Mucosa of stomach (tissue), 1 donor: ENCODE measurements at regions not wholly inside any gene's neighbourhood (a gene's known extent, or its start where the extent isn't known, plus 50 kb on each side); places are given as distances from the start of the nearest gene placed in this dataset.
"Not testable (repeated sequence)": the region's sequence is repeated elsewhere in the genome, so short reads cannot be mapped to it uniquely, and the experiment has no call there.

Experiments
- H3K27me3 ChIP-seq: one replicate; pipeline ENCODE4 v1.7.0; 2013; ENCODE audit warnings: mild to moderate bottlenecking, low read length; ENCODE audit not compliant: control insufficient read depth, insufficient read depth
- H3K36me3 ChIP-seq: one replicate; pipeline ENCODE4 v1.7.0; 2013; ENCODE audit warnings: low read length; ENCODE audit not compliant: control insufficient read depth, insufficient read depth
- H3K4me1 ChIP-seq: one replicate; pipeline ENCODE4 v1.7.0; 2013; ENCODE audit warnings: mild to moderate bottlenecking, low read length; ENCODE audit not compliant: control insufficient read depth, insufficient read depth
- H3K4me3 ChIP-seq: one replicate; pipeline ENCODE4 v1.7.0; 2013; ENCODE audit warnings: low read length
- H3K9ac ChIP-seq: one replicate; pipeline ENCODE4 v1.7.0; 2013; ENCODE audit warnings: mild to moderate bottlenecking, low read length, moderate library complexity
- H3K9me3 ChIP-seq: one replicate; pipeline ENCODE4 v1.7.0; 2013; ENCODE audit warnings: mild to moderate bottlenecking, low read length, moderate library complexity; ENCODE audit not compliant: control insufficient read depth
- donor health status: Pancreatic carcinoma.

DNA sequence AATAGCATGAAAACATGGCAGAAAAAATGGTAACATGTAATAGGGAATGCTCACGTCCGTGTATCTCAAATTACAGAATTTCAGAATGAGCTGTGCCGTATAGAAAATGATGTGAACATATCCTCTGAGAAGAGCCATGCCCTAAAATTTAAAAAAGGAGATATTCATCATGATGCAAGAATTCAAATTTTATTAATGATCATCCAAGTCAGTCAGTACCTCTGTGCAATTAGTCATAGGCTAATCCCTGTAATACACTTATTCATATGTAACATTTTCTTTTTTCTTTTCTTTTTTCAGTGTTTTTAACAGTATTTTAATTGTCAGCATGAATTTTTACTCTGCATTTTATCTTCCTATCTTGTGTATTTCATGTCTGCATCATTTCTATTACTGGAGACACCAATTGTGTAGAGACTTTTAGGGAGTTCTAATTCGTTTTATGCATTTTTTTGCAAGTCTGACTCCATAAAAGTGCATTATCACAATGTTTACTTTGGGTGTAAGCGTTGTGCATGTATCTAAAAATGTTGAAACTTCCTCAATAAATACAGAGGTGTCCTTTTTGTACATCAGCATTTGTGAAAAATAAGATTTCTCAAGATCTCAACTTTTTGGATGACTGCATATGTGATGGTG is 1103.7 kb upstream of the CELF2 start:
- H3K9me3 ChIP-seq = no peaks in the 10 kb centered on the region
- H3K4me1 ChIP-seq = no peaks in the 10 kb centered on the region
- H3K4me3 ChIP-seq = no peak overlapping the region
- H3K27me3 ChIP-seq = no peaks in the 10 kb centered on the region
- no peaks in the 10 kb centered on the region for H3K36me3 ChIP-seq
- no peak overlapping the region for H3K9ac ChIP-seq

DNA sequence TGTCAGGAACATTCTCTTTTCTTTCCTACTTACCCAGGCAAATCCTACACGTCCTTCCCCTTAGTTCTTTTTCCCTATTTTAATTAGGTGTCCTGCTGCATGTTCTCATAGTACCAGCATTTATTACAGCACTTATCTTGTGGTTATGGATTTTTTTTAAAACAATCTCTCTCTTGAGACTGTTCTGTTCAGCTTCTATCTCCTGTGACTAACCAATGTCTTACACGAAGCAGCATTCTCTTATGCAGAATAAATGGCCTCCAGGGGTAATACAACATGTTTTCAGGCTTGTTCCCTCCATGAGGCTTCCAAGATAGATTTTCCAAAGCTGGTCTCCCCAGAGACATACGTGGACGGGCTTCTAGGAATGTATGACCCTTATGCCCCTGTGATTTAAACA is 1096.1 kb upstream of the CELF2 start:
- Histone ChIP-seq H3K9ac (no peak overlapping the region), H3K27me3 (no peaks in the 10 kb centered on the region), H3K4me1 (no peaks in the 10 kb centered on the region), H3K36me3 (no peaks in the 10 kb centered on the region), H3K4me3 (no peak overlapping the region), H3K9me3 (no peaks in the 10 kb centered on the region)

DNA sequence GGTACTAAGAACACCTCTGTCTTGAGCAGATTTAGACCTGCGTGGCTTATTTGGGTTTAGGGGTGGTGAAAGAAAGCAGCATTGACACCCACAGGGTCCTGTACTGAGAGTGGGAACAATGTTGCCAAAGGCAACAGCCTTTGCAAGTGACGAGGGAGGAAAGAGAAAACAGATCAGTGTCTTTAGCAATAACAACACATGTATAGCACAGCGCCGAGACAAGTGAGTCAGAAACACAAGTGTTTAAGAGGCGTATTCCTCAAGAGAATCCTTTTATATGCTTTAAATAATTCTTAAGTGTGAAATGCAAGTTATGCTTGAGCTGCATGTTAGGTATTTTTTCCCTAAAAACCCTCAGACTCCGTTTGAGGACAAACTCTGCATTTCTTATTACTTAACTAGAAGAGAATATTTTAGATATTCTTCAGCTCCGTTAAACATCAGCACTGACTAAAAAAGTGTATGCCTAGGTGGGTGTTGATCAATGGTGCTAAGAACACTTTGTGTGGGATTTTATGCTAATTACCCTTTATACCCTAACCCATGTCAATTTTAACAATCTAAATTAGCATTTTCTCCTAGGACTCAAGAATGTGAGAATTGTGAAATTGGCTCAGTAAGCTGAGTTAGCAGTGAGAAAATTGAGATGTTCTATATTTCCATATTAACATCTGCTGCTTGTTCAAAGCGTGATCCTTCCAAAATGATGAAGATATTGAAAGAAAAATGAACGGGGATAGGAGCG is 1095.4 kb upstream of the CELF2 start:
- no peaks in the 10 kb centered on the region for H3K36me3 ChIP-seq
- H3K9me3 ChIP-seq = no peaks in the 10 kb centered on the region
- H3K4me3 ChIP-seq = no peak overlapping the region
- H3K9ac ChIP-seq = no peak overlapping the region
- H3K4me1 ChIP-seq = no peaks in the 10 kb centered on the region
- no peaks in the 10 kb centered on the region for H3K27me3 ChIP-seq

DNA sequence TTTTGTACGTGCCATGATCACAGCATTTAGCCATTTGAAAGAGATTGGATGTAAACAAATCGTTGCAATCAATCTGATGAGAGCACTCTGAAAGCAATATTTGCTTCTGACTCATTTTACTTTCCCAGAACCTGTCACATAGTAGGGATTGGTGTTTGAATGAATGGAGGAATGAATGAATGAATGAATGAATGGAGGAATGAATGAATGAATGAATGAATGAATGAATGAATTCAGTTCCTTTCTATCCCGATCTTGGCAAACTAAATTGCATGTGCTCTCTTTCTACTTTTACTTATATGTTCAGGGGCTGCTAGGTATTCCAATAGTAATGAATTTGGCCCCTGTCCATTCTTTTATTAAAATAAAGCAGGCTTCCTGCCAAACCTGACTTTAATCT is 1091.7 kb upstream of the CELF2 start:
- Histone ChIP-seq H3K27me3 (no peaks in the 10 kb centered on the region), H3K9ac (no peak overlapping the region), H3K4me1 (no peaks in the 10 kb centered on the region), H3K9me3 (no peaks in the 10 kb centered on the region), H3K4me3 (no peak overlapping the region), H3K36me3 (no peaks in the 10 kb centered on the region)

DNA sequence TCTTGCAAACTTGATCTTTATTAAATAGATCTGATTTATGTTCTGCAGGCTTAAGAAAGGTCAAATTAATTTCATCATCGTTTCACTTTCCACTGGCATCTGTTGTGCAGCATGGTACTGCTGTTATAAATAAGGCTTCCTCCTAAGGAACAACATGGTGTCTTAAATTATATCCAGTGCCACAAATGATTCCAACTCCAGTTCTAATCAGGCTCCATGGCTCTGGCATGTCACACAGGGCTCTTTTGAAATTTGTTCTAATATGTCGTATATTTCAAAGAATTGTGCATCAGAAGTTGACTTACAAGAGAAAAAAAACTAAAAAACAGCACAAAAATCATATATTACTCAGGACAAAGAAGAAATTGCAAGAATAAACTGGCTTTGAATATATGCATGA is 1090.8 kb upstream of the CELF2 start:
- Histone ChIP-seq H3K4me3 (no peak overlapping the region), H3K36me3 (no peaks in the 10 kb centered on the region), H3K4me1 (no peaks in the 10 kb centered on the region), H3K9me3 (no peaks in the 10 kb centered on the region), H3K27me3 (no peaks in the 10 kb centered on the region), H3K9ac (no peak overlapping the region)

DNA sequence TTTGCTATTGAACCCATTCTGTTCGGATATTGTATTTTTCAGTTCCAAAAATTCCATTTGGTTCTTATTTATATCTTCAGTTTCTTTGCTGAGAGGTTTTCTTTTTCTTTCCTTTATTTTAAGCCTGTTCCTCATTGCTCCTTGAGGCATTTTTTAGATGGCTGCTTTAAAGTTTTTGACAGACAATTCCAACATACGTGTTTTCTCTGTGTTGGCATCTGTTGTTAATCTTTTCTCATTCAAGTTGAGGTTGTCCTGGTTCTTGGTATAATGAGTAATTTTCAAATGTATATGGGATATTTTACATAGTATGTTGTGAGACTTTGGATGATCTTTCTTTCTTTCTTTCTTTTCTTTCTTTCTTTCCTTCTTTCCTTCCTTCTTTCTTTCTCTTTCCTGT is 1078.0 kb upstream of the CELF2 start:
- Histone ChIP-seq H3K9ac (no peak overlapping the region), H3K4me3 (no peak overlapping the region), H3K36me3 (no peaks in the 10 kb centered on the region), H3K9me3 (no peaks in the 10 kb centered on the region), H3K4me1 (no peaks in the 10 kb centered on the region), H3K27me3 (no peaks in the 10 kb centered on the region)

DNA sequence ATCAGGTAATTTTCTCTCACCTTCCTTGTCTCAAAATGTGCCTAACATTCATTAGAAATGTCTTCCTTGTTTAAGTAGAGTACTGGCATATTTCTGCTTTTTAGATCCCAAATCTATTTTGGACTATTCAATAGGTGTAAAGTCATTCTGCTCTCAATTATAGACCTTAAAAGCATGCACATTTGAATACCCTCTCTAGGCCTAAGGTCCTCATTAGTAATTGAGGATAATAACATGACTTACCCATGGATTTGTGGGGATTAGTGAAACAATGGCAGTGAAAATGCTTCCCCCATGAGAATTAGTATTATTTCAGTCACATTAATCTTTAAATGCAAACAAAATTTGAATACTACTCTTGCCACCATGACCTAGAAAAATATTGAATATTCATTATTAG is 1073.0 kb upstream of the CELF2 start:
- Histone ChIP-seq H3K36me3 (no peaks in the 10 kb centered on the region), H3K27me3 (no peaks in the 10 kb centered on the region), H3K9me3 (no peaks in the 10 kb centered on the region), H3K4me3 (no peak overlapping the region), H3K4me1 (no peaks in the 10 kb centered on the region), H3K9ac (no peak overlapping the region)

DNA sequence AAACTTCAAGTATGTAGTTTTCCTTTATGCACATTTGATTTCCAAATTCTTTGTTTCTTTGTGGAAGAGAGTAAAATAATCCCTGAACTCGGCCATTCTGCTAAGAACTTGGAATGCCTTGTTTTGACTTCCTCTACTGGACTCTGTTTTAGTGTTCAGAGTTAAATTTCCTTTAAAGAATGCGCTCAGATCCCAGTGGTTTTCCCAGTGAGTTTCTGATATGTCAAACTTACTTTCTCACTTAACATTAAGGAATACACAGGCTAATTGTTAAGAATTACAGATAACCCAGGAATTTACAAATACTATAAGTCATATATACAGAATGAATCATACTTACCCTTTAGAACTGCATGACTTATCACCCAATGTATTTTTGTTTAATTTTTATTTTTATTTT is 1067.6 kb upstream of the CELF2 start:
- no peaks in the 10 kb centered on the region for H3K9me3 ChIP-seq
- H3K36me3 ChIP-seq = no peaks in the 10 kb centered on the region
- no peaks in the 10 kb centered on the region for H3K27me3 ChIP-seq
- no peaks in the 10 kb centered on the region for H3K4me1 ChIP-seq
- no peak overlapping the region for H3K9ac ChIP-seq
- H3K4me3 ChIP-seq = no peak overlapping the region

DNA sequence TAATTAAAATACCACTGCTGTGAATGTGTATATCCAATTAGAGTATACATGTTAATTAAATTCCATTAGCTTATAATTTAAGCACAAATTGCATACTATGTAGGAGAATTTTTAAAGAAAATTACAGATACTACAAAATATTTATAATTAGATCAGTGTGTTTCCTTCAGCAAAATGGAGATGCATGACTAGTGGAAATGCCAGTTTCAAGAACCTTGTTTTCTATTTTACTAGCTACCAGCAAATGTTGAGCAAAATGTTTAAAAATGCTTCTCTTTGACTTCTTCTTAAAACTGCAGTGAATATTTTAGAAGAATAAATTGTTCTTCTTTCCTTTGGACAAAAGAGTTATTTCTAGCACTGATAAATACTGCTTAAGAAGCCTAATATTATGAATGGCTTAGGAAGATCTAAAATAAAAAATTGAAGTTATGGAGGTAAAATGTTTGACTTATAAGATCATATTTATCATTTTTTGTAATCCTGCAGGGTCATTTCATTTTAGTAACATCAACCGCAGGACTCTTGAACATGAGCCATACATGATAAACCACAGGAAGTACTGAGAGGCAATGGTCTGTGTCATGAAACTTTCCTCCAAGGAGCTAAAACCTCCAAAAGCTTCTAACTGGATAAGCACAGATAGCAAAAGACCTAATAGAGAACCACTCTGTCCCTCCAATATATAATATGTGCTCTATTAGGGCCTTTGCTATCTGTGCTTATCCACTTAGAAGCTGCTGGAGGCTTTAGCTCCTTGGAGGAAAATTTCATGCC is 1066.0 kb upstream of the CELF2 start:
- no peak overlapping the region for H3K9ac ChIP-seq
- no peaks in the 10 kb centered on the region for H3K27me3 ChIP-seq
- no peaks in the 10 kb centered on the region for H3K36me3 ChIP-seq
- H3K4me3 ChIP-seq = no peak overlapping the region
- no peaks in the 10 kb centered on the region for H3K9me3 ChIP-seq
- H3K4me1 ChIP-seq = no peaks in the 10 kb centered on the region

DNA sequence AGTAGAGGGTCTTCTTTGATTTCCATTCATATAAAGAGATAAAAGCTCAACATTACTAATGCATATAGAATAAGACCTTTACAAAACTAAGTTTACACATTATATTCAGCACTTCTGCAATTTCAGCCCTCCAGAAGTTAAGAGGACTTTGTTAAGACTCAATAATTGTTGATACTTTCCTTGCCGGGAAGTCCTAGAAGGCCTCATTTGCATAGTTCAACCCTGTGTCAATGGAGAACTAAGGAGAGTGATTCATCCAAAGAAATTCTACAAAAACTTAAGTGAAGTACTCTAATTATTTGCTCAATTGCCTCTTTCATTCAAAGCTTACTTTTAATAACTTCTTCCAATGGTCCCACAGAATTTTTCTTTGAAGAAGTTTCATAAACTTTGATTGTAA is 1060.3 kb upstream of the CELF2 start:
- no peak overlapping the region for H3K4me3 ChIP-seq
- H3K27me3 ChIP-seq = no peaks in the 10 kb centered on the region
- H3K4me1 ChIP-seq = no peaks in the 10 kb centered on the region
- H3K9ac ChIP-seq = no peak overlapping the region
- no peaks in the 10 kb centered on the region for H3K9me3 ChIP-seq
- H3K36me3 ChIP-seq = no peaks in the 10 kb centered on the region

DNA sequence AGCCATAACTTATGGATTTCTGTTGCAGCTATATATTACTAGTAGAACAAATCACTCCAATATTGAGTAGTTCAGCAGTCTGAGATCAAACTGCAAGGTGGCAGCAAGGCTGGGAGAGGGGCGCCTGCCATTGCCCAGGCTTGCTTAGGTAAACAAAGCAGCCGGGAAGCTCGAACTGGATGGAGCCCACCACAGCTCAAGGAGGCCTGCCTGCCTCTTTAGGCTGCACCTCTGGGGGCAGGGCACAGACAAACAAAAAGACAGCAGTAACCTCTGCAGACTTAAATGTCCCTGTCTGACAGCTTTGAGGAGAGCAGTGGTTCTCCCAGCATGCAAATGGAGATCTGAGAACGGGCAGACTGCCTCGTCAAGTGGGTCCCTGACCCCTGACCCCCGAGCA is 1059.8 kb upstream of the CELF2 start:
- not testable (repeated sequence) for H3K36me3 ChIP-seq, H3K9ac ChIP-seq, H3K9me3 ChIP-seq, H3K27me3 ChIP-seq, H3K4me3 ChIP-seq, H3K4me1 ChIP-seq

DNA sequence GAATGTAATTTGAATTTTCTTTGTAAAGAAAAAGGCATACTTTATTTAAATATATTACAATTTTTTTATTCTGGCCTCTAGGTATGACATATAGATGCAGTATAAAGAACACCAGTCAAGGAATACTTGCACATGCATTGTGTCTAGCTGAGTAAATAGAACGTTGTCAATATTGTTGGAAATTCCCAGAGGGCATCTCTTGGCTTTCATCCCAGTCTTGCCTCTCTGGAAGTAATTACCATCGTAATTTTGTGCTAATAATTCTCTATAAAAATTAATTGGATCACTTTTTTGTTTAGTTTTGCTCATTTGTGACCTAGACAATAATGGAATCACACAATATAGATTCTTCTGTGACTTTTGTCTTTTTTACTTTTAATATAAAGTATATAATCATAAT is 1052.3 kb upstream of the CELF2 start:
- Histone ChIP-seq H3K4me3 (no peak overlapping the region), H3K36me3 (no peaks in the 10 kb centered on the region), H3K9me3 (no peaks in the 10 kb centered on the region), H3K27me3 (no peaks in the 10 kb centered on the region), H3K9ac (no peak overlapping the region), H3K4me1 (no peaks in the 10 kb centered on the region)
